ENCODE measurements at regions not wholly inside any gene's neighbourhood (a gene's known extent, or its start where the extent isn't known, plus 50 kb on each side); places are given as distances from the start of the nearest gene placed in this dataset.

DNA sequence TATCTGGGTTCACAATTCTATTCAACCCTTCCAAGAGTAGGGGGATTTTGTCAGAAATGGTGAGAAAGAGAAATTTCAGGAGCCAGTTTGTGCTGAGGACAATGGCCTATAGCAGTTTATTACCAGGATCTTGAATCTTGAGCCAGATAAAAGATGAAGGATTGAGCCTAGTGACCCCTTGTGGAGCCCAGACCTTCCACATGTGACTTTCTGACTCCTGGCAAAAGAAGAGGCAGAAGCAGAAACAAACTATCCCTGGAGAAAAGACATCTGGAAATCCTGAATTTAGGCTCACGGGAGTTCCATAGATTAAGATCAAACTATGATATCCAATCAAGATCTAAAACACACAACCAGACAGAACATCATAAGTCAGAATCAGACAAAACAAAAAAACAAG is 60.9 kb upstream of the CHRM2 start:
- CTCF ChIA-PET: no interaction called here
- Histone ChIP-seq H3K9me3 (ENCODE audit: low read depth, low read length, poor library complexity, severe bottlenecking) (no peaks in the 10 kb centered on the region), H3K4me1 (ENCODE audit: insufficient read depth, low read length, poor library complexity, severe bottlenecking) (no peaks in the 10 kb centered on the region), H3K4me3 (ENCODE audit: low read depth, low read length, poor library complexity, severe bottlenecking) (no peak overlapping the region), H3K36me3 (ENCODE audit: insufficient read depth, low read length, poor library complexity, severe bottlenecking) (no peaks in the 10 kb centered on the region), H3K27me3 (replicated peaks; ENCODE audit: insufficient read depth, low read depth, low read length, poor library complexity) (no peaks in the 10 kb centered on the region), H3K27ac (ENCODE audit: low read depth, low read length, poor library complexity, severe bottlenecking) (no peak overlapping the region)
- intact Hi-C loops (cut with micrococcal nuclease; ENCODE audit: unreplicated experiment): no loop called here
- DNase-seq (ENCODE audit: low spot score): peak; percentile 4
- POLR2A ChIA-PET (ENCODE audit: low non-redundant PET): no interaction called here
- no peak for TF ChIP-seq EZH2 (IDR thresholded peaks at IDR 0.05; ENCODE audit: borderline replicate concordance, low read depth, low read length, poor library complexity, severe bottlenecking)
- TF ChIP-seq, protein P1, sequence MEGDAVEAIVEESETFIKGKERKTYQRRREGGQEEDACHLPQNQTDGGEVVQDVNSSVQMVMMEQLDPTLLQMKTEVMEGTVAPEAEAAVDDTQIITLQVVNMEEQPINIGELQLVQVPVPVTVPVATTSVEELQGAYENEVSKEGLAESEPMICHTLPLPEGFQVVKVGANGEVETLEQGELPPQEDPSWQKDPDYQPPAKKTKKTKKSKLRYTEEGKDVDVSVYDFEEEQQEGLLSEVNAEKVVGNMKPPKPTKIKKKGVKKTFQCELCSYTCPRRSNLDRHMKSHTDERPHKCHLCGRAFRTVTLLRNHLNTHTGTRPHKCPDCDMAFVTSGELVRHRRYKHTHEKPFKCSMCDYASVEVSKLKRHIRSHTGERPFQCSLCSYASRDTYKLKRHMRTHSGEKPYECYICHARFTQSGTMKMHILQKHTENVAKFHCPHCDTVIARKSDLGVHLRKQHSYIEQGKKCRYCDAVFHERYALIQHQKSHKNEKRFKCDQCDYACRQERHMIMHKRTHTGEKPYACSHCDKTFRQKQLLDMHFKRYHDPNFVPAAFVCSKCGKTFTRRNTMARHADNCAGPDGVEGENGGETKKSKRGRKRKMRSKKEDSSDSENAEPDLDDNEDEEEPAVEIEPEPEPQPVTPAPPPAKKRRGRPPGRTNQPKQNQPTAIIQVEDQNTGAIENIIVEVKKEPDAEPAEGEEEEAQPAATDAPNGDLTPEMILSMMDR (conservative IDR thresholded peaks at IDR 0.05; ENCODE audit: low read depth, low read length): no peak
- BruUV-seq (replicated peaks): no TSS peak

DNA sequence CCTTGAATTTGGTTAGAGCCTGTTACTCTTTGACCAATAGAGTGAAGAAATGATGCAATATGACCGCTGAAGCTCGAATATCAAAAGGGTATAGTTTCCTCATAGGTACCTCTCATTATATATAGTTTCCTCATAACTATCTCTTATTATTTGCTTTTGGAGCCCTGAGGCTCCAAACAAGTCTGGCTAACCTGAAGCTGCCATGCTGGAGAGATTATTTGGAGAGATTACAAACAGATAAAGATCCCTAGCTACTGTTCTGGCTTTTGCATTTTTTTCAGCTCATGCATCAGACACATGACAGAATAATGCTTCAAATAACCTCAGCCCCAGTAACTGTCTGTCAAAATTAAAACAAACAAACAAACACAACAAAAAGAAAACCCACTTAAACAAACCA is 65.4 kb upstream of the CHRM2 start:
- TF ChIP-seq, protein P1 (conservative IDR thresholded peaks at IDR 0.05; ENCODE audit: low read depth, low read length): no peak
- no peak for TF ChIP-seq EZH2 (IDR thresholded peaks at IDR 0.05; ENCODE audit: borderline replicate concordance, low read depth, low read length, poor library complexity, severe bottlenecking)
- DNase-seq (ENCODE audit: low spot score): no peak
- H3K36me3 ChIP-seq (ENCODE audit: insufficient read depth, low read length, poor library complexity, severe bottlenecking): no peaks in the 10 kb centered on the region
- no peak overlapping the region for H3K27ac ChIP-seq (ENCODE audit: low read depth, low read length, poor library complexity, severe bottlenecking)
- intact Hi-C loops (cut with micrococcal nuclease; ENCODE audit: unreplicated experiment): no loop called here
- H3K9me3 ChIP-seq (ENCODE audit: low read depth, low read length, poor library complexity, severe bottlenecking): no peaks in the 10 kb centered on the region
- no TSS peak for BruUV-seq (replicated peaks)
- no peaks in the 10 kb centered on the region for H3K4me1 ChIP-seq (ENCODE audit: insufficient read depth, low read length, poor library complexity, severe bottlenecking)
- ChIA-PET POLR2A (ENCODE audit: low non-redundant PET) (no interaction called here), CTCF (no interaction called here)
- no peak overlapping the region for H3K4me3 ChIP-seq (ENCODE audit: low read depth, low read length, poor library complexity, severe bottlenecking)
- no peaks in the 10 kb centered on the region for H3K27me3 ChIP-seq (replicated peaks; ENCODE audit: insufficient read depth, low read depth, low read length, poor library complexity)

DNA sequence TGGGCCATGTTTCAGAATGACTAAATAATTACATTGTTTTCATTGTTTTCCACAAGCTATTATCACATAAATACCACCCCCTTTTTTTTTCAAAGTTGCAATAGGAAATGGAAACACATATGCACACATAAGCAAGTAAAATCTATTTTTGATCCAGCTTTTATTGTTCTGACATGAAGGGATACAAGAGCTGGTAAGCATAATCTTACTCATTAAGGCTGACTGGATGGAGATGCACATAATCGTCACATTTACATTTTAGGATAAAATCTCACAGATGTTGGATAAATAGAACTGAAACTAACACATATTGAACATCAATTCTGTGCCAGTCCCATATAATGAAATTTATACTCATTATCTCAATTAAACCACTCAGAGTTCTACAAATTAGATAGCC is 84.5 kb upstream of the CHRM2 start:
- ChIA-PET POLR2A (ENCODE audit: low non-redundant PET) (no interaction called here), CTCF (no interaction called here)
- no TSS peak for BruUV-seq (replicated peaks)
- Histone ChIP-seq H3K27me3 (replicated peaks; ENCODE audit: insufficient read depth, low read depth, low read length, poor library complexity) (no peaks in the 10 kb centered on the region), H3K9me3 (ENCODE audit: low read depth, low read length, poor library complexity, severe bottlenecking) (no peaks in the 10 kb centered on the region), H3K4me3 (ENCODE audit: low read depth, low read length, poor library complexity, severe bottlenecking) (no peak overlapping the region), H3K27ac (ENCODE audit: low read depth, low read length, poor library complexity, severe bottlenecking) (no peak overlapping the region), H3K36me3 (ENCODE audit: insufficient read depth, low read length, poor library complexity, severe bottlenecking) (no peaks in the 10 kb centered on the region), H3K4me1 (ENCODE audit: insufficient read depth, low read length, poor library complexity, severe bottlenecking) (no peaks in the 10 kb centered on the region)
- intact Hi-C loops (cut with micrococcal nuclease; ENCODE audit: unreplicated experiment): no loop called here
- no peak for TF ChIP-seq EZH2 (IDR thresholded peaks at IDR 0.05; ENCODE audit: borderline replicate concordance, low read depth, low read length, poor library complexity, severe bottlenecking)
- TF ChIP-seq, protein P1 (conservative IDR thresholded peaks at IDR 0.05; ENCODE audit: low read depth, low read length): no peak
- no peak for DNase-seq (ENCODE audit: low spot score)

Data from A673 (cell line).